ENCODE measurements at regions not wholly inside any gene's neighbourhood (a gene's known extent, or its start where the extent isn't known, plus 50 kb on each side); places are given as distances from the start of the nearest gene placed in this dataset.

- no peak for TF ChIP-seq POLR2A (IDR thresholded peaks at IDR 0.05; ENCODE audit: low read depth)
- no peak for TF ChIP-seq CTCF (IDR thresholded peaks at IDR 0.05)
- TF ChIP-seq POLR2AphosphoS5 (IDR thresholded peaks at IDR 0.05), result no peak
- TF ChIP-seq EP300 (IDR thresholded peaks at IDR 0.05), result no peak
These were observed 278.4 kb upstream of the SEMA3C start for GRCh38 chr7:81197266-81197665.

Data from esophagus muscularis mucosa (tissue), 4 donors.